SH-SY5Y (cell line): ENCODE measurements at regions not wholly inside any gene's neighbourhood (a gene's known extent, or its start where the extent isn't known, plus 50 kb on each side); places are given as distances from the start of the nearest gene placed in this dataset.

Experiments
- GATA2 ChIP-seq: IDR thresholded peaks from 2 replicates; pipeline ENCODE4 v1.6.1; 2011; ENCODE audit warnings: mild to moderate bottlenecking, low read depth, low read length
- GATA3 ChIP-seq: IDR thresholded peaks from 2 replicates; pipeline ENCODE4 v1.6.1; 2011; ENCODE audit warnings: low read depth, mild to moderate bottlenecking, low read length, moderate library complexity

DNA sequence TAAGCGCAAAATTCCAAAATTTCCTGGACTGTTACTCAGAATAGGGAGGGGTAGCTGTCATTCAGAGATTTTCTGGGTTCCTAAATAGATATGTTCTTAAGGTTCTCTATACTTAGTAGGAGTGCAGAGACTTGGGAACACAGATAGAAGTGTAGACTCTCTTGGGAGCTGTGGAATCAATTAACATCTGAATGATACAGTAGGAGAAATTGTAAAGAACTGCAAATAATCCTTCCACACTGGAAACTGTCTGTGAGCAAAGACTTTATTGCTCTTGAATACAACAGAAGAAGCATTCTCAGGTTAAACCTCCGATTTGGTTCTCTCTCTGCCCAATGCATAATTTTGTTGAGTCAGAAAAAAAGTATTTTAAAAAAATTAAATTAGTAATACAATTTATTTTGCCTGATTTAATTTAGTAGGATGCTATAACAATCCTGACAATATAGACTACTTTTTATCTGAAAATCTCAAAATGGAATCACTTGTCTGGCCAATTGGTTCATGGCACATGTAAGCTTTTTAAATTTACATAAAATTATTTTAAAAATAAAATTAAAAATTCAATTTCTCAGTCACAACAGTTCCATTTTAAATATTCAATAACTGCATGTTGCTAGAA is 1754.3 kb downstream of the PLA2G4A start:
- TF ChIP-seq GATA2: no peak
- TF ChIP-seq GATA3: no peak
